Myocyte (in vitro differentiated cells): ENCODE measurements at regions not wholly inside any gene's neighbourhood (a gene's known extent, or its start where the extent isn't known, plus 50 kb on each side); places are given as distances from the start of the nearest gene placed in this dataset. TPM values are rescaled to one million over a fixed set of nuclear protein-coding genes. Genes with fewer than 3 reads are reported as not detected.
A peak's percentile ranks its signal among the peaks of the same experiment; 100 is the strongest.
"Not testable (repeated sequence)": the region's sequence is repeated elsewhere in the genome, so short reads cannot be mapped to it uniquely, and the experiment has no call there.

Experiments used
- DNase-seq: peaks from one replicate; pipeline ENCODE4 v3.0.0-alpha.2; 2012; ENCODE audit warnings: low read depth
- microRNA counts: library from miRNA; unstranded; fragments of <30 nt; microRNA quantifications from one replicate; lab custom pipeline; 2016
- microRNA-seq: library from miRNA; unstranded; fragments of <30 nt; microRNA quantifications from one replicate; pipeline ENCODE4, GENCODE V29; 2016

DNA sequence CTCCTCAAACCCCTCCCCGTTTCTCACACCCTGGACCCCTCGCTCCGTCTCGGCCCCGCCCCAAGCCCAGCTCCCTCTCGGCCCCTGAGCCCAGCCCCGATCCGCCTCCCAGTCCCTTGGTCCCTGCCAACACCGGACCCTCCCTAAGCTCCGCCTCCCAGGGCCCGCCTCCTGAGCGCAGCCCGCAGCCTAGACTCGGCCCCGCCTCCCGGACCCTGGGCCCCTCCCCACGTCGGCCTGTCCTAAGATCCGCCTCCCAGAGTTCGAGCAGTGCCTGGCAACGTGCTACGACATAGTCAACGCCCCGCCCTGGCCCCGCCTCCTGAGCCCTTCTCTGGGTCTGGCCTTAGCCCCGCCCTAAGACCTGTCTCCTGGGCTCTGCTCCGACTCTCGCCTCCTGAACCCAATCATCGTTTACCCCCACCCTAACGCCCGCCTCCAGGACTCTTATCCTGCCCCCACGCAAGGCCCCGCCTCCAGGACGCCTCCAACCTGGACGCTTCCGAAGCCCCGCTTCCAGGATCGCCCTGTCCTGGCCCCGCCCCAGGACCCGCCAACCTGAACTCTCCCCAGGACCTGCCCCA, 53.1 kb upstream of the ROPN1B start:
- peak; percentile 99 for DNase-seq

DNA sequence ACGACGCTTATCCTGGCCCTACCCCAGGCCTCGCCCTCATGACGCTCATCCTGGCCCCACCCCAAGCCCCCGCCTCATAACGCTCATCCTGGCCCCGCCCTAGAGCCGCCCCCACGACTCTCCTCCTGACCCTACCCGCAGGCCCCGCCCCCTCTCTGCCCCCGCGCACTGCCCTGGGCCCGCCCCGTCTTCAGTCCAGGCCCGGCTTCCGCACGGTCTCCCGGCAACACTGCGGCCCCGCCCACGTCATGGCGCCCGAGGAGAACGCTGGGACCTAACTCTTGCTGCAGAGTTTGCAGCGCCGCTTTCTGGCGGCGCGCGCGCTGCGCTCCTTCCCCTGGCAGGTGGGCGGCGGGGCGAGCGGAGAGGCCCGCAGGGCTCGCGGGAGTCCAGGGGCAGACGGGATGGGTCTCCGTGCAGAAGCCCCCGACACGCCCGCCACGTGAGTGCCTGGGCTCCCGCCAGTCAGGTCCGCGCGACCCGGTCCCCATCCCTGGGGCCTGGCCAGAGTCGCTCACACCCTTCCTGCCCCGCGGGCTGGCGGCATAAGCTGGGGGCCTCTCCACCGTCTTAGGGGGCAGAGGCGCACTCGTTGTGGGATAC, 52.5 kb upstream of the ROPN1B start:
- DNase-seq, result peak; percentile 95

DNA sequence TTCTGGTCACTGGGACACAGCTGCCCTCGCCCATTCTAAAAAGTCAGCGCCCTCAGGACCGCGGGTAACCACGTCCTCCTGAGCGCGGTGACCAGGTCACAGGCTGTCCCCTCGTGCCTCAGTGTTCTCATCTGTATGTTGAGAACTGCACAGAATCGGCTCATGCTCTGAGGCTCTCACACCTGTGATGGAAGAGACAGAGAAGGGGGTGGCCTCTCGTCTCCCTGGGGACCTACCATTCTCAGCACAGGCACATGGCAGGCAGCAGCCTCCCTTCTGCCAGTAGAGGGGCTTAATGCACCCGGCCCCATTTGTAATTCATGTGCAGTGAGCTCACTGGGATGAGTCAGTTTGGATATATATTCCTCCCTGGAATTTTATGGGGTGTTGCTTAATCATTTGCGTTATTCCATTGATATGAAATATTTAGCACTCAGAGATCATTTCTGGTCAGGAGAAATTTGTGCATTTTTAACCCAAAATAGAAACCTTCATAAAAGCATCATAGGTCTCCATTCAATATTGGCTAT, 51.9 kb upstream of the ROPN1B start:
- peak; percentile 43 for DNase-seq

DNA sequence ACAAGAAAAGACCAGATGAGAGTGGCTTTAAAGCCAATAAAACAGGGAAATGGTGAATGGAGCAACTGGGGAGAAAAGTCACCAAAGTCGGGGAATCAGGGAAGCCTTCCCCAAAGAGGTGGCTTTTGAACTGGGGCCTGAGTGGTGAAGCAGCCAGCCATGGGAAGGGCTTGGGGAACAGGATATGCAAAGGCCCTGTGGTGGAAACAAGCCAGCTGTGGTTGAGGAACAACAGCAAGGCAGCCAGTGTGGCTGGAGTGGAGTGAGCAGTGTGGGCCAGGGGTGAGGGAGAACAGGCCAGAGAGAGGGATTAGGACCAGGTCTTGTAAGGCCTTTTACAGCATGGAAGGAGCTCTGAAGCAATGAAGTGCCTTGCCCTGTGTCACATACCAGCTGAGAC, 51.0 kb upstream of the ROPN1B start:
- not testable (repeated sequence) for DNase-seq

DNA sequence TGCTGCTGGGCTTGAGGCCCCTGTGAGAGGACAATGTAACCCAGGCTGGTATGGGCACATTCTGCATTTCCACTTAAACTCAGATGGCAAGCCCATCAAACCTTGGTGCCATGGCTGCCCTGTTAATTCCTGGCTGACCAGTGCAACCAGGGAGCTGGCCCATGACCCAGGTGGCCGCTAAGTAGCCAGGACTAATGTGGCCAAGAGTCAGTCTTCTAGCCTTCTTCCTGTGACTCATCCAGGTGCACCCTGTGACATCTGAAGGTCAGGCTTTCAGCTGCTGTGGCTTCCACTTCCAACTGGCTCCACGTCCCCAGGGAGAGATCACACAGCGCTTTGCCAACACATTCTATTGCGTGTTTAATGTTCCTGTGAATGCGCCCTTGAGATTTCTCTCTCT, 50.5 kb upstream of the ROPN1B start:
- not testable (repeated sequence) for DNase-seq

DNA sequence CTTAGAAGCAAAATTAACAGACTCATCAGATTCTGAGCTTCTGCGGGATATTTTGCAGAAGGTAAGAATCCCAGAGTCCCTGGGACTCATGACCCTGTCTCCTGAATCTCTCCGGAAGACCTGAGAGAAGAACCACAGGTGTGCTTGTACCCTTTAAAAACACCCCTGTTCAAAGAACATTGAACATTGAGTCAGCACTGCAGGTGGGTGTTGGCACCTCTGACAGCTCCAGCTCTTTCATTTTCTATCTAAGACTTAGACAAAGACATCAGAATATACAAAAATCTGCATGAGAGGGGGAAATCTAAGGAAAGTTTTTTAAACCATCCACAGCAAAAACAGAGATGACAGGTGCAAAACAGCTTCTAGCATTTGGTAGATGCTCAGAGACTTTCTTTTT, 50.1 kb upstream of the ROPN1B start:
- not testable (repeated sequence) for DNase-seq

MicroRNAs encoded in the stretch of these regions (microRNA counts, 767-probe panel; counts per million panel counts)
- not detected for microRNA hsa-miR-548i (lab: Ali Mortazavi, UCI)

Small RNAs in the stretch of these regions (microRNA-seq; reads per million reads assigned to microRNA genes)
- gene MIR548I1, result not detected
